ENCODE measurements at regions not wholly inside any gene's neighbourhood (a gene's known extent, or its start where the extent isn't known, plus 50 kb on each side); places are given as distances from the start of the nearest gene placed in this dataset.

DNA sequence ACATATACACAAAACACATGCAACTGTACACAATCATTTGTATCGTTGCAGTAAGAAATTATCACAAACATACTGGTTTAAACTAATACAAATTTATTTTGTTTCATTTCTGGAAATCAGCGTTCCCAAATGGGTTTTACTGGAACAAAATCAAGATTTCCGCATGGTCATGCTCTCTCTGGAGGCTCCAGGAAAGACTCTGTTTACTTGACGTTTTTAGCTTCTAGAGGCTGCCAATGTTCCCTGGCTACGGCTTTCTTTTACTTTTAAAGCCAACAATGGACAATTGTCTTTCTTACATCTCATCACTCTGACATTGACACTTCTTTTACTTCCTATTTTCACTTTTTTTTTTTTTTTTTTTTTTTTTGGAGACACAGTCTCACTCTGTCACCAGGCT, 793.1 kb downstream of the CDH9 start (continued):
- TF ChIP-seq ATF2 (IDR thresholded peaks at IDR 0.05; ENCODE audit: low read length) = no peak
- TF ChIP-seq GATAD2B (conservative IDR thresholded peaks at IDR 0.05; ENCODE audit: low read depth) = no peak
- TF ChIP-seq SMARCA5 (IDR thresholded peaks at IDR 0.05) = no peak
- no peak for TF ChIP-seq SUPT20H (IDR thresholded peaks at IDR 0.05; ENCODE audit: borderline replicate concordance, control insufficient read depth, low read depth, low read length)
- TF ChIP-seq ZBTB33 (IDR thresholded peaks at IDR 0.05) = no peak
- no peak for TF ChIP-seq POLR2AphosphoS2 (IDR thresholded peaks at IDR 0.05; ENCODE audit: low read depth, low read length)
- TF ChIP-seq, protein P1, sequence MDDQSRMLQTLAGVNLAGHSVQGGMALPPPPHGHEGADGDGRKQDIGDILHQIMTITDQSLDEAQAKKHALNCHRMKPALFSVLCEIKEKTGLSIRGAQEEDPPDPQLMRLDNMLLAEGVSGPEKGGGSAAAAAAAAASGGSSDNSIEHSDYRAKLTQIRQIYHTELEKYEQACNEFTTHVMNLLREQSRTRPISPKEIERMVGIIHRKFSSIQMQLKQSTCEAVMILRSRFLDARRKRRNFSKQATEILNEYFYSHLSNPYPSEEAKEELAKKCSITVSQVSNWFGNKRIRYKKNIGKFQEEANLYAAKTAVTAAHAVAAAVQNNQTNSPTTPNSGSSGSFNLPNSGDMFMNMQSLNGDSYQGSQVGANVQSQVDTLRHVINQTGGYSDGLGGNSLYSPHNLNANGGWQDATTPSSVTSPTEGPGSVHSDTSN (IDR thresholded peaks at IDR 0.05; ENCODE audit: insufficient replicate concordance, low read depth, low read length) = no peak
- TF ChIP-seq POLR2A (IDR thresholded peaks at IDR 0.05; ENCODE audit: low read depth, low read length) = no peak
- TF ChIP-seq ZNF384 (IDR thresholded peaks at IDR 0.05; ENCODE audit: borderline replicate concordance, low read depth, low read length) = no peak
- TF ChIP-seq STAT1 (conservative IDR thresholded peaks at IDR 0.05) = no peak
- no peak for TF ChIP-seq KLF5 (IDR thresholded peaks at IDR 0.05; ENCODE audit: partially characterized antibody)
- no peak for TF ChIP-seq NR2C1 (IDR thresholded peaks at IDR 0.05)
- TF ChIP-seq RBBP5 (conservative IDR thresholded peaks at IDR 0.05) = no peak
- no peak for TF ChIP-seq TCF7 (IDR thresholded peaks at IDR 0.05; ENCODE audit: borderline replicate concordance)
- TF ChIP-seq ZNF622 (IDR thresholded peaks at IDR 0.05) = no peak
